ENCODE measurements at regions not wholly inside any gene's neighbourhood (a gene's known extent, or its start where the extent isn't known, plus 50 kb on each side); places are given as distances from the start of the nearest gene placed in this dataset.

- no peak for ATAC-seq (ENCODE audit: poor library complexity)
Observed at GRCh38 chr3:104190681-104191080, 1176.0 kb upstream of the ALCAM start.

GRCh38 chr3:104198131-104198530 lies 1168.6 kb upstream of the ALCAM start:
- Mint-ChIP-seq H3K27me3 (no peaks in the 10 kb centered on the region), H3K27ac (no peak overlapping the region), H3K4me3 (no peak overlapping the region), H3K4me1 (ENCODE audit: low read depth) (no peaks in the 10 kb centered on the region), H3K9me3 (no peaks in the 10 kb centered on the region), H3K36me3 (ENCODE audit: low read depth) (no peaks in the 10 kb centered on the region)
- ChIA-PET CTCF (no interaction called here), POLR2A (no interaction called here)
- ATAC-seq (ENCODE audit: poor library complexity) (no peak), DNase-seq (no peak)
- no peaks in the 10 kb centered on the region for H3K9me3 ChIP-seq (ENCODE audit: control insufficient read depth in 1 of 2, insufficient read depth in 1 of 2, low read length in 2 of 2)
- no peak overlapping the region for H3K4me3 ChIP-seq (ENCODE audit: low read length)
- TF ChIP-seq, protein P1, sequence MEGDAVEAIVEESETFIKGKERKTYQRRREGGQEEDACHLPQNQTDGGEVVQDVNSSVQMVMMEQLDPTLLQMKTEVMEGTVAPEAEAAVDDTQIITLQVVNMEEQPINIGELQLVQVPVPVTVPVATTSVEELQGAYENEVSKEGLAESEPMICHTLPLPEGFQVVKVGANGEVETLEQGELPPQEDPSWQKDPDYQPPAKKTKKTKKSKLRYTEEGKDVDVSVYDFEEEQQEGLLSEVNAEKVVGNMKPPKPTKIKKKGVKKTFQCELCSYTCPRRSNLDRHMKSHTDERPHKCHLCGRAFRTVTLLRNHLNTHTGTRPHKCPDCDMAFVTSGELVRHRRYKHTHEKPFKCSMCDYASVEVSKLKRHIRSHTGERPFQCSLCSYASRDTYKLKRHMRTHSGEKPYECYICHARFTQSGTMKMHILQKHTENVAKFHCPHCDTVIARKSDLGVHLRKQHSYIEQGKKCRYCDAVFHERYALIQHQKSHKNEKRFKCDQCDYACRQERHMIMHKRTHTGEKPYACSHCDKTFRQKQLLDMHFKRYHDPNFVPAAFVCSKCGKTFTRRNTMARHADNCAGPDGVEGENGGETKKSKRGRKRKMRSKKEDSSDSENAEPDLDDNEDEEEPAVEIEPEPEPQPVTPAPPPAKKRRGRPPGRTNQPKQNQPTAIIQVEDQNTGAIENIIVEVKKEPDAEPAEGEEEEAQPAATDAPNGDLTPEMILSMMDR (IDR thresholded peaks at IDR 0.05): no peak
- no peaks in the 10 kb centered on the region for H3K27me3 ChIP-seq (ENCODE audit: control insufficient read depth in 1 of 2, insufficient read depth in 2 of 2, low read length in 2 of 2)
- no peak overlapping the region for H3K27ac ChIP-seq (ENCODE audit: low read depth in 1 of 2, low read length in 2 of 2)
- H3K36me3 ChIP-seq (ENCODE audit: insufficient read depth, low read length): no peaks in the 10 kb centered on the region
- intact Hi-C loops (cut with DNase I, micrococcal nuclease): no loop called here
- H3K4me1 ChIP-seq (ENCODE audit: insufficient read depth, low read length): no peaks in the 10 kb centered on the region

More at GRCh38 chr3:104190681-104191080, 1176.0 kb upstream of the ALCAM start:
- peaks cover 4 to 7% of the 10 kb centered on the region in 2 experiments for H3K9me3 ChIP-seq (ENCODE audit: control insufficient read depth in 1 of 2, insufficient read depth in 1 of 2, low read length in 2 of 2)
- no peaks in the 10 kb centered on the region for H3K9me3 Mint-ChIP-seq
- no peak overlapping the region for H3K27ac ChIP-seq (ENCODE audit: low read depth in 1 of 2, low read length in 2 of 2)
- DNase-seq: no peak
- H3K4me3 Mint-ChIP-seq: no peak overlapping the region
- H3K4me1 ChIP-seq (ENCODE audit: insufficient read depth, low read length): no peaks in the 10 kb centered on the region
- H3K4me1 Mint-ChIP-seq (ENCODE audit: low read depth): no peaks in the 10 kb centered on the region
- no peaks in the 10 kb centered on the region for H3K36me3 Mint-ChIP-seq (ENCODE audit: low read depth)
- intact Hi-C loops (cut with DNase I, micrococcal nuclease): no loop called here
- no peak overlapping the region for H3K4me3 ChIP-seq (ENCODE audit: low read length)
- H3K27me3 Mint-ChIP-seq: no peaks in the 10 kb centered on the region
- ChIA-PET CTCF (no interaction called here), POLR2A (no interaction called here)
- no peaks in the 10 kb centered on the region for H3K36me3 ChIP-seq (ENCODE audit: insufficient read depth, low read length)
- TF ChIP-seq, protein P1 (IDR thresholded peaks at IDR 0.05): no peak
- no peak overlapping the region for H3K27ac Mint-ChIP-seq
- H3K27me3 ChIP-seq (ENCODE audit: control insufficient read depth in 1 of 2, insufficient read depth in 2 of 2, low read length in 2 of 2): no peaks in the 10 kb centered on the region

GRCh38 chr3:104206925-104207324 lies 1159.8 kb upstream of the ALCAM start:
- POLR2A ChIA-PET: no interaction called here
- Mint-ChIP-seq H3K4me3 (no peak overlapping the region), H3K27me3 (no peaks in the 10 kb centered on the region), H3K36me3 (ENCODE audit: low read depth) (no peaks in the 10 kb centered on the region), H3K27ac (no peak overlapping the region), H3K4me1 (ENCODE audit: low read depth) (no peaks in the 10 kb centered on the region), H3K9me3 (peaks cover 4% of the 10 kb centered on the region)
- no peaks in the 10 kb centered on the region for H3K4me1 ChIP-seq (ENCODE audit: insufficient read depth, low read length)
- no peaks in the 10 kb centered on the region for H3K36me3 ChIP-seq (ENCODE audit: insufficient read depth, low read length)
- DNase-seq (no peak), ATAC-seq (ENCODE audit: poor library complexity) (no peak)
- H3K4me3 ChIP-seq (ENCODE audit: low read length): no peak overlapping the region
- TF ChIP-seq, protein P1 (IDR thresholded peaks at IDR 0.05): no peak
- no peaks in the 10 kb centered on the region for H3K9me3 ChIP-seq (ENCODE audit: control insufficient read depth in 1 of 2, insufficient read depth in 1 of 2, low read length in 2 of 2)
- CTCF ChIA-PET: no interaction called here
- H3K27ac ChIP-seq (ENCODE audit: low read depth in 1 of 2, low read length in 2 of 2): no peak overlapping the region
- intact Hi-C loops (cut with DNase I, micrococcal nuclease): no loop called here
- H3K27me3 ChIP-seq (ENCODE audit: control insufficient read depth in 1 of 2, insufficient read depth in 2 of 2, low read length in 2 of 2): no peaks in the 10 kb centered on the region
